HG03575 (cell line): ENCODE measurements at regions not wholly inside any gene's neighbourhood (a gene's known extent, or its start where the extent isn't known, plus 50 kb on each side); places are given as distances from the start of the nearest gene placed in this dataset.

Source experiments
- ATAC-seq: cut with Tn5 transposase; IDR thresholded peaks from one replicate; pipeline ENCODE4 v1.9.1; 2021; ENCODE audit not compliant: unreplicated experiment, insufficient number of reproducible peaks, low FRiP score; ENCODE audit errors: extremely low read depth

DNA sequence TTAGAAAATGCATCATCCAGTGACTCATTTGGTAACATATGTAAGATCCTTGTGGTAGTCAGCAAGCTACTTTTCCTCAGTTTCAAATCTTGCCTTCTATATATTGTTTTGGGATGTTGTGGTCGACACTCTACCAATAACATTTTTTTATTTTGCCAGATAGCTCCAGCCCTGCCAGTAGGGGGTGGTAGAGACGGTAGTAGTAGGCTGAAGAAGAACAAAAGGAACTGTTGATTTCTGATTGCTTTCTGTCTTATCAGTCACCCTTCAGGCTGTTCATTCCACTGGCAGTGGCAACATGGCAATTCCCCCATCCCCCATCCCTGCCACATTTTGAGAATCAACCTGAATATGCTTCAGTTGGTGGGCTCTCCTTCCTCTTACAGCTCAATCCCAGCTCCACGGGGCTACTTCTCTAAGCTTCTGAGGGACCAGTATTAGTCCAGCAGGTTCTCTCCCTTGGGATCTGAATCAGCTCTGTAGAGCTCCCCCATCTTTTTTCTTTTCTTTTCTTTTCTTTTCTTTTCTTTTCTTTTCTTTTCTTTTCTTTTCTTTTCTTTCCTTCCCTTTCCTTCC lies 171.5 kb upstream of the VEGFC start:
- no peak for ATAC-seq

DNA sequence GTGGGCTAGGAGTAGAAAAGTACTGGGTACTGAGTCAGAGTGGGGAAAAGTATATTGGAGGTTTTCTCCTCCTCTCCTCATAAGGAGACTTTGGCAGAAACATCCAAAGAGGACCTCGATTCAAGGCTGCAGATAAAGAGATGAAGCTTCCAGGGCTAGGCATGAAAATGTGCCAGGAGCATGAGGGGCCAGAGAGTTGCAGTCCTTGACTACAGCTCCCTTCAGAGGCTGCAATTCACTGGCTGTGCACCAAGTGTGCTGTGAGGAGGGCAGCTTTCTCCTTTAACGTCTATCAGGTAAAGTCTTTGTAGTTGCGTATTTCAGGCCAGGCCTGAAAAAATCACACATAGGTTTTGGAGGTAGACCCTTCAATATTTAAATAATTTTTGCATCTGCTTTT lies 174.9 kb upstream of the VEGFC start:
- ATAC-seq, result no peak

DNA sequence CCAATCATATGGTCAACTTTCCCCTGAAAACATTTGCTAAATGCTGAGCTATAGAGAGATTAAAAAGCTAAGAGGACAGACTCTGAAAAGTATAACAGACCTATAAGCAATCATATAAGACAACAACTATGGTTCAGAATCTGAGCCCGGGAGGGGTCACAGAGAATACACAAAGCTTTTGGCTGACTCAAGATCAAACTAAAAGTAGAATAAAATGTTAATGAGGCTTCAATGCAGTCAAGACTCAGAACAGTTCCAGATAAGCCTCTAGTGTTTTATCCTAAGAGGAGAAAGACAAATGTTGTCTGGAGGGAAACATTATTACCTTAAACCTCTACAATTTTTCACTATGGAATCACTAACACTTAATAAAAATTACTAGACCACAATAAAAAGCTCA lies 175.4 kb upstream of the VEGFC start:
- no peak for ATAC-seq

- no peak for ATAC-seq
Measured at GRCh38 chr4:176969011-176969410, 176.3 kb upstream of the VEGFC start.

GRCh38 chr4:176970853-176971252 lies 178.1 kb upstream of the VEGFC start:
- no peak for ATAC-seq

GRCh38 chr4:176971576-176972115 lies 178.9 kb upstream of the VEGFC start:
- ATAC-seq, result no peak

- ATAC-seq, result no peak
Measured at GRCh38 chr4:176979416-176979815, 186.7 kb upstream of the VEGFC start.

- ATAC-seq, result no peak
Measured at GRCh38 chr4:176981074-176981473, 188.4 kb upstream of the VEGFC start.

DNA sequence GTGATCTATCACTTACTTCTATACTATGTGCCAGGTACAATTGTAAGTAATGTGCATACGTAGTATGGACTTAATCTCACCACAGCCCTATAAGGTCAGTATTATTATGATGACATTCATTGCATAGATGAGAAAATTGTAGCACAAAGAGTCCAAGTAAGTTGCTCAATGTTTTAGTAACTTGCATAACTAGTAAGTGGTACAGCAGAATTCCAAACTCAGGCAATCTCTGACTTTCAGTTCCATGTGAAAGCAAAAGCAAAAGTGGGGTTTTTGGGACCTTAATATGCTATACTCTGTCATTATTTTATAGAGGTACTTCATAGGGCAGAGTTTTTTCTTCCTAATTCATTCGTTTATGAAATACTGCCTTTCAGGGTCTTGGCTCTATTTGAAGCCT lies 188.8 kb upstream of the VEGFC start:
- ATAC-seq, result no peak

DNA sequence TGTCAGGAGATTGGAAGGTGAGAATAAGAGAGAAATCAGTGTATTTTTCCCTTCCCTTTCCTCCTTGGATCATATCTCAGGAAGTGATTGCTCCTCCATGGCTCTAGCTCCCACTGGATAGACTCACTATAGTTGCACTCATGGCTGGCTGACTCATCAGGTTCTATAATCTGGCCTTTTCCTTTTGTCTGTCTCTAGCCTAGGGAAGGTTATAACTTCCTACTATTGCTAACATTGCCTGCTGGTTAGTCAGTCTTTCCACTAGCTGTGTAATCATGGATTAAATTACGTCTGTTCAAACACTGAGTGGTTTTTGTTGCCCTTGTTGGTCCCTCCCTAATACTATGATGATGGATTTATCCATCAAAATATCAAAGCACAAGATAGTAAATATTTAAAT lies 195.5 kb upstream of the VEGFC start:
- ATAC-seq, result no peak

DNA sequence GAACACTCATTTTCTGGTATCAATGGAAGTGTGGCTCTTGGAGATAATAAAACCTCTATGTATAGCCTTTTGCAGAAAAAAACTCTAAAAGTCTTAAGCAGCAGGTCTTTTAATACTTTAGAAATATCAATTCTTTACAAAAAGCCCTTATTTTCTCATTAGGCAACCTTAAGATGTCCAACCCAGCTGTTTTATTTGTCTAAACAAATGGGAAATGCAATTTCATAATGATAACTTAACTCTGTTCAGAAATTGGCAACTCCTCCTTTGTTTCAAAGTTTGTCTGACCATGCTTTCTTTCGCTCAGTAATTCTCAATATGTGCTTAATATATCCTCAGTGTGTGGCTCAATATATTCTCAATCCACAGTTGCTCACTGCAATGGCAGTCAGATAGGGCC lies 196.5 kb upstream of the VEGFC start:
- no peak for ATAC-seq

DNA sequence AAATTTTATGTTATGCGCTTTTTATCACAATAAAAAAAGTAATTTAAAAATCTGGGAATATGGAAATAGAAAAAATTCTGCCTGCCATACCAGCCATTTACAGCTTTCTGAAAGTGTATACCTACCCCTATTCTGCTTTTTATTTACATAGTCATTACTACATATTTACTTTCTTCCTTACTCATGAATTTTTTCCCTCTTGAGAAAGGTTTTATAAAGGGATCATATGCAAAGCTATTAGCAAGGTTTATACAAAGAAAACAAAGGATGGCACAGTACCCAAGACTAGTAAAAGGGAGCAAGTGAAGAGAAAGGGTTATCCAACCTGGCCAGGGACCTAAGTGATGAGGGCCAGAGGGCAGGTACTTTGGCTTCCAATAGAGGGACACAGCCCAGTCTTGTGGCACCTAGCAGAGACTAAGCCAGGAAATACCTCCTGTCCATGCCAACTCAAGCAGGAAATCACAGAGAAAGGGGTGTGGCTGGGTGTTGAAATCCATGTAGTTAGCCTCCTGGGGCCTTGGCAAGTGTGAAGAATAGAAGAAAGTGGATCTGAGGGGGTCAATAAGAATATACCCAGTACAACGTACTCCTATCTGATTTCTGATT lies 207.3 kb upstream of the VEGFC start:
- no peak for ATAC-seq

DNA sequence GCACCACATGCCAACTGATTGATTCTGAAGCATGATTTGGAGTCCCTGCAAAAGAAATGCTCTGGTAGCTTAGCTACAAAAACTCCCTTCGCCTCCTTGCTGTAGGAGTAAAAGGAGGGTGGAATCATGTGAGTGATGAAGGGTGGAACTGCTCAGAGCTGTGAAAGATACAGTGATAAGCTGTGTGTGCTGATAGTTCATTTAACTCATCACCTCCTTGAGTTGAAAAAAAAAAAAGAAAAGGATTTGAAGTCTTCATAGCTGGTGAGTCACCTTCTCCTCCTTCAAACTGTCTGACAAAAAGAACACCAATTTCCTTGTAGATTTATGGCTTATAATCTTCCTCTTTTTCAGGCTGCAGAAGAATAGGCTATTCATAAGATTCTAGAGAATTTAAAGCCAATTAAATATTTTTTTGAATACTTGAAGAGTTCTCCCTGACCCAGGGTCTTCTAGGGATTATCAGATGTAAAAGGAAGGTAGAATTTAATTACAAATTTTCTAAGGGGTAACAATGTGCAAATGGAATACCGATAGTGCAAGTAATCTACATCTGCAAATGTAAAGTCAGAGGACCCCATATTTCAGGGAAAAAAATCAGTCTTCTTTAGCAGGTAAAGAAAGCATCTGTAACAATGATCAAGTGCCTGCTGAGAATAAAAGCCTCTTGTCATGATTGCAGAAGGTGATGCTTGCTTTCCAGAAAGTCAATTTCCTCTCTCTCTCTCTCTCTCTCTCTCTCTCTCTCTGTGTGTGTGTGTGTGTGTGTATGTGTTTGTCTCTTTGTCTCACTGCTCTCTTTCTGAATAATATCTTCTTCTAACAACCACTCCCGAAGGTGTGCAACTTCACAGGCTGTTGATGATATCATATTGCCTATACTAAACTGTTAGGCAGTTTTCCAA lies 208.8 kb upstream of the VEGFC start:
- ATAC-seq, result no peak

DNA sequence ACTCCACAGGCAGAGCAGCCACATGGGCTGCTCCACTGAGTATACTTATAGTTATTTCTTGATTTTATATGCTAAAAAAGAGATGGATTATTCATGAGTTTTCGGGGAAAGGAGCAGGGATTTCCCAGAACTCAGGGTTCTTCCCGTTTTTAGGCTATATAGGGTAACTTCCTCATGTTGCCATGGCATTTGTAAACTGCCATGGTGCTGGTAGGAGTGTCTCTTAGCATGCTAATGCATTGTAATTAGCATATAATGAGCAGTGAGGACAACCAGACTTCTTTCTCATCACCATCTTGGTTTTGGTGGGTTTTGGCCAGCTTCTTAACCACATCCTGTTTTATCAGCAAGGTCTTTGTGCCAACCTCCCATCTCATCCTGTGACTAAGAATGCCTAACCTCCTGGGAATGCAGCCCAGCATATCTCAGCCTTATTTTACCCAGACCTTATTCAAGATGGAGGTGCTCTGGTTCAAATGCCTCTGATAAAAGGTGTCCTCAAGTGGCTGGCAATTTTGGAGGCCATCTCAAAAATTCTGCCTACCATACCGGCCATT lies 213.0 kb upstream of the VEGFC start:
- ATAC-seq, result no peak

GRCh38 chr4:177006331-177006730 lies 213.6 kb upstream of the VEGFC start:
- no peak for ATAC-seq

- no peak for ATAC-seq
Measured at GRCh38 chr4:177008071-177008835, 215.5 kb upstream of the VEGFC start.

DNA sequence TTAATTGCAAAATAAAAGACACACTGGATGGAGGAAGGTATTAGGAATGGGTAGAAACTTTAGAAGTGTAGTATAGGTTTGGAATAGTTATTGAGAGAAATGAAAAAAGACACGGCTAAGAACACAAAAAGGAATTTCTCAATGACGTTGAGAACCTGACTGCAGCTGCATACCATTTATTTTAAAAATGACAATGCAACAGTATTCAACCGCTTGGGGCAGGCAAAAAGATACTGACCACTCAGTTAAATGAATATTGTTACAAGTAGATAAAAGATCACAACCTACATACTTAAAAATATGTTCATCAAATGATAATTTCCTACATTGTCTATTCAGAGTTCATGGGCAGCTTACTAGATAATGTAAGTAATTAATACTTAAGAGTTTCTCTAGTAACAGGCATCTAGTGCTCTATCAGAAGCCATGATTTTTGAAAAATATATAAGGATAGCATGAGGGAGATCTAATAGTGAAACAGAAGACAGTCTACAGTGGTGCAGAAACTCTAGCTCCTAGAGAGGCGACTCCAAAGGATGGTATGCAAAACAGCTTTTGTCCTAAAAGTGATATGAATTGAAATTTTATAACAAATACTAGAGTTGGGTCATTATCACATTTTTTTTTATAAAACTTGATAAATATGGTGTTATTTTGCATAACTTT lies 216.2 kb upstream of the VEGFC start:
- ATAC-seq, result no peak

DNA sequence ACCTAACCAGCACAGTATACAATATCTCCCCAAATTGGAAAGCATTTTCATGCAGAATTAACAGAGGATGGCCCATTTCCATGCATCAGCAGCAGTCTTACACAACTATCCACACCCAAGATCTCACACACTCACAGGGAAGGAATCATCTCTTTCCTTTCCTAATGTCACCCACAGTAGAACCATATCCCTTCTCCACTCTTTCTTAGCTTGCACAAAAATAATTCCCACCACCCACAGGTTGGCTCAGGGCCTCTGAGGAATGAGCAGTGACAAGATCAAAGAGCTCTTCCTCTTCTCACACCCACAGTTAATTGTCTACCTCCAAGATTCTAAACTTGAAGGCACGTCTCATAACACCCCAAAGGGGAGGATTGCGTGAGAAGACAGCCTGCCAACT lies 217.7 kb upstream of the VEGFC start:
- no peak for ATAC-seq
